ENCODE measurements at regions not wholly inside any gene's neighbourhood (a gene's known extent, or its start where the extent isn't known, plus 50 kb on each side); places are given as distances from the start of the nearest gene placed in this dataset.

GRCh38 chr5:124451721-124452383, 294.6 kb downstream of the ZNF608 start:
- Histone ChIP-seq H3K4me1 (no peaks in the 10 kb centered on the region), H3K27me3 (ENCODE audit: low read depth) (no peaks in the 10 kb centered on the region), H3K9me3 (no peaks in the 10 kb centered on the region), H3K36me3 (no peaks in the 10 kb centered on the region), H3K27ac (no peak overlapping the region), H3K4me3 (no peak overlapping the region)
- DNase-seq (no peak), ATAC-seq (no peak)
- TF ChIP-seq CTCF (IDR thresholded peaks at IDR 0.05): no peak
- intact Hi-C loops (cut with DNase I): no loop called here

- intact Hi-C loops (cut with DNase I): no loop called here
- Histone ChIP-seq H3K36me3 (no peaks in the 10 kb centered on the region), H3K27me3 (ENCODE audit: low read depth) (no peaks in the 10 kb centered on the region), H3K9me3 (no peaks in the 10 kb centered on the region), H3K4me3 (no peak overlapping the region), H3K4me1 (no peaks in the 10 kb centered on the region), H3K27ac (no peak overlapping the region)
- no peak for TF ChIP-seq CTCF (IDR thresholded peaks at IDR 0.05)
- ATAC-seq: no peak
- DNase-seq: no peak
Observed at GRCh38 chr5:124446120-124446519, 300.3 kb downstream of the ZNF608 start.

- H3K4me3 ChIP-seq: no peak overlapping the region
- no peaks in the 10 kb centered on the region for H3K36me3 ChIP-seq
- ATAC-seq: no peak
- no peaks in the 10 kb centered on the region for H3K27me3 ChIP-seq (ENCODE audit: low read depth)
- H3K4me1 ChIP-seq: no peaks in the 10 kb centered on the region
- TF ChIP-seq CTCF (IDR thresholded peaks at IDR 0.05): no peak
- no peak for DNase-seq
- no peaks in the 10 kb centered on the region for H3K9me3 ChIP-seq
- intact Hi-C loops (cut with DNase I): no loop called here
- no peak overlapping the region for H3K27ac ChIP-seq
Observed at GRCh38 chr5:124445070-124445619, 301.3 kb downstream of the ZNF608 start.

GRCh38 chr5:124444147-124444775, 302.2 kb downstream of the ZNF608 start:
- Histone ChIP-seq H3K4me3 (no peak overlapping the region), H3K27me3 (ENCODE audit: low read depth) (no peaks in the 10 kb centered on the region), H3K27ac (no peak overlapping the region), H3K36me3 (no peaks in the 10 kb centered on the region), H3K4me1 (no peaks in the 10 kb centered on the region), H3K9me3 (no peaks in the 10 kb centered on the region)
- no peak for DNase-seq
- intact Hi-C loops (cut with DNase I): no loop called here
- no peak for ATAC-seq
- TF ChIP-seq CTCF (IDR thresholded peaks at IDR 0.05): no peak

GRCh38 chr5:124440471-124440870, 306.0 kb downstream of the ZNF608 start:
- Histone ChIP-seq H3K27me3 (ENCODE audit: low read depth) (no peaks in the 10 kb centered on the region), H3K4me3 (no peak overlapping the region), H3K4me1 (no peaks in the 10 kb centered on the region), H3K27ac (no peak overlapping the region), H3K36me3 (no peaks in the 10 kb centered on the region), H3K9me3 (no peaks in the 10 kb centered on the region)
- ATAC-seq: no peak
- intact Hi-C loops (cut with DNase I): no loop called here
- TF ChIP-seq CTCF (IDR thresholded peaks at IDR 0.05): no peak
- no peak for DNase-seq
